ENCODE measurements at regions not wholly inside any gene's neighbourhood (a gene's known extent, or its start where the extent isn't known, plus 50 kb on each side); places are given as distances from the start of the nearest gene placed in this dataset.

DNA sequence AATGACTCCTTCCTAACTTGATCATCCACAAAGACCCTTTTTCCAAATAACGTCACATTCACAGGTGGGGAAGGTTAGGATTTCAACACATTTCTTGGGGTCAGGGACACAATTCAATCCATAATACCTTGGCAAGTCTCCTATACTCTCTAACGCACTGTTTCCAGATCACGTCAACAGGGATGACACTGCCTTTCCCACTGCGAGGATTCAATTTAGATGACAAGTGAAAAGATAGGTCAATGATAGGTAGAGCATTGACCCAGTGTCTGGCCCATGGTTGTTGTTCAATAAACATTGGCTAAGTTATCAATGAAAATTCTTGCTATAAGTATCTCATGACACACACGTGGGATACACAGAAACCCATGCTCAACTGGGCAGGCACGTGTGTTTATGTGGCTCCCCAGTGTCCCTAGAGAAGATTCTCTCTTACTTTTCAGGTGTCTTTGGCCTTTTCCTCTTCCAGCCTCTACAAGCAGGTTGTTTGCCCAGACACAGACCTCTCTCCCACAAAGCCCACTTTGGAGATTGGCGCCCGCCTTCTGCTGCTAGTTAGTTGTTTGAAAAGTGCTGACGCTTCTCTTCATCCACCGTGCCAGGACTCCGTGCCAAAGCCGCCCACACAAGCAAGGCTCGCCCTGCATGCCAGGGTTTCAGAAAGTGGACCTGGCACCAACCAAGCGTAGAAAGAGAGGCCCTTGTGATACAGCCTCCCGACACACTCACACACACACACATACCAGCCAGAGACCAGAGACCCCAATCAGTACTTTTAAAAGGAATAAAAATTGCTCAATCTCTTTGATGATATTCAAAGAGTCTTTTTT, 594.5 kb downstream of the BNC2 start:
- no peaks in the 10 kb centered on the region for H3K27me3 Mint-ChIP-seq (ENCODE audit: unreplicated experiment)
- H3K36me3 Mint-ChIP-seq (ENCODE audit: unreplicated experiment), result no peaks in the 10 kb centered on the region
- H3K9me3 Mint-ChIP-seq (ENCODE audit: unreplicated experiment), result no peaks in the 10 kb centered on the region
- no peak overlapping the region for H3K27ac Mint-ChIP-seq (ENCODE audit: unreplicated experiment)
- TF ChIP-seq, protein P1, sequence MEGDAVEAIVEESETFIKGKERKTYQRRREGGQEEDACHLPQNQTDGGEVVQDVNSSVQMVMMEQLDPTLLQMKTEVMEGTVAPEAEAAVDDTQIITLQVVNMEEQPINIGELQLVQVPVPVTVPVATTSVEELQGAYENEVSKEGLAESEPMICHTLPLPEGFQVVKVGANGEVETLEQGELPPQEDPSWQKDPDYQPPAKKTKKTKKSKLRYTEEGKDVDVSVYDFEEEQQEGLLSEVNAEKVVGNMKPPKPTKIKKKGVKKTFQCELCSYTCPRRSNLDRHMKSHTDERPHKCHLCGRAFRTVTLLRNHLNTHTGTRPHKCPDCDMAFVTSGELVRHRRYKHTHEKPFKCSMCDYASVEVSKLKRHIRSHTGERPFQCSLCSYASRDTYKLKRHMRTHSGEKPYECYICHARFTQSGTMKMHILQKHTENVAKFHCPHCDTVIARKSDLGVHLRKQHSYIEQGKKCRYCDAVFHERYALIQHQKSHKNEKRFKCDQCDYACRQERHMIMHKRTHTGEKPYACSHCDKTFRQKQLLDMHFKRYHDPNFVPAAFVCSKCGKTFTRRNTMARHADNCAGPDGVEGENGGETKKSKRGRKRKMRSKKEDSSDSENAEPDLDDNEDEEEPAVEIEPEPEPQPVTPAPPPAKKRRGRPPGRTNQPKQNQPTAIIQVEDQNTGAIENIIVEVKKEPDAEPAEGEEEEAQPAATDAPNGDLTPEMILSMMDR (IDR thresholded peaks at IDR 0.05), result no peak
- H3K4me1 Mint-ChIP-seq (ENCODE audit: unreplicated experiment), result peaks cover 4% of the 10 kb centered on the region
- no peak overlapping the region for H3K4me3 Mint-ChIP-seq (ENCODE audit: unreplicated experiment)
- no peak for DNase-seq (ENCODE audit: extremely low spot score, unreplicated experiment)

DNA sequence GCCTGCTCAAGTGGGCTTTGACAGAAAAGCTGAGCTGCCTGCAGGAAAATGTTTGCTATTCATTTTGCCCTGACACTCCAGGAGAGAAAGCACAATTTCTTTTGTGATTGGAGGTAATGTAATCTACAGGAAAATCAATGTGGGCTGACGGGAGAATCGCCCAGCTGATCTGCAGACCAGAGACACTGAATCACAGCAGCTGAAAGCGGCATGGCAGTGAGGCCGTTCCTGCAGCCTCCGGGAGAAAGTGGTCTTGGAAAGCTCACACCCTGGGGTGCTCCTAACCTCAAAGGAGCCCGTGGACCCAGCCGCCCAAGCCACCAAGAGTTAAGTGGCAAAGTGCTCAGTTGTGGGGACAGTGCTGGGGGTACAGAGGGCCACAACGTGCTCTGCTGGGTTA, 593.6 kb downstream of the BNC2 start:
- H3K4me3 Mint-ChIP-seq (ENCODE audit: unreplicated experiment), result no peak overlapping the region
- H3K27ac Mint-ChIP-seq (ENCODE audit: unreplicated experiment), result no peak overlapping the region
- H3K9me3 Mint-ChIP-seq (ENCODE audit: unreplicated experiment), result no peaks in the 10 kb centered on the region

GRCh38 chr9:16277471-16277960, 593.0 kb downstream of the BNC2 start:
- DNase-seq (ENCODE audit: extremely low spot score, unreplicated experiment), result no peak

More for the DNA sequence above, 593.6 kb downstream of the BNC2 start:
- H3K27me3 Mint-ChIP-seq (ENCODE audit: unreplicated experiment), result no peaks in the 10 kb centered on the region
- H3K36me3 Mint-ChIP-seq (ENCODE audit: unreplicated experiment), result no peaks in the 10 kb centered on the region
- TF ChIP-seq, protein P1 (IDR thresholded peaks at IDR 0.05), result no peak
- DNase-seq (ENCODE audit: extremely low spot score, unreplicated experiment), result no peak
- H3K4me1 Mint-ChIP-seq (ENCODE audit: unreplicated experiment), result peaks cover 4% of the 10 kb centered on the region

DNA sequence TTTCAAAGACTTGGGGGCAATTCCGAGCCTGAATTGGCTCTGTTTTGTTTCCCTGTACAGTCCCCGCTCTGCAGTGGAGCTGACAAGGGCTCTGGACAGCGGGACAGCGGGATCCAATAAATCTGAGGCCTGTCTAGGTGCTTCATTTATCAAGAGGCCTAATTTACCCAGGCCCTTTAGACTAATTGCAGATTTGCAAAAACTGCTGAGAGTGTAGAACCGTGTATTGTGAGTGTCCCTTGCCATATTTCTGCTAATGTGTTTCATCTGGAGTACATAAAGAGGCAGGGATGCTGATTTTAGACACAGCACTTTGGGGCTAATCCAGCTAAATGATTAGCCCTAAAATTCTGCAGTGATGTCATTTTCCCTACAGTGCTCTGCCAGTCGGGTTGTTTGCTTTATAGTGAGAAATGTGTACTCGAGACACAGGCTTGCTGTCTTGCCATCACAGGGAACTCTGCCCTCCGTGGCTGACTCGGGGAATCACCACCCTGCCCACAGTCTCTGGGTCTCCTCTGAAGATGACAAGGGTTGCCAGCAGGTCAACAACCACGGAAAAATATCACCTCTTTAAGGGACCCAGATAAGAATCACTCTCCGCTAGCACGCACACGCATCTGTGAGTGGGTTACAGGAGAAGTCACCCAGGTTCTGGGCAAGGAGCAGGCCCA, 592.0 kb downstream of the BNC2 start:
- H3K27me3 Mint-ChIP-seq (ENCODE audit: unreplicated experiment), result no peaks in the 10 kb centered on the region
- peaks cover 10% of the 10 kb centered on the region for H3K4me1 Mint-ChIP-seq (ENCODE audit: unreplicated experiment)
- TF ChIP-seq, protein P1 (IDR thresholded peaks at IDR 0.05), result no peak
- no peak overlapping the region for H3K4me3 Mint-ChIP-seq (ENCODE audit: unreplicated experiment)
- DNase-seq (ENCODE audit: extremely low spot score, unreplicated experiment), result no peak
- H3K9me3 Mint-ChIP-seq (ENCODE audit: unreplicated experiment), result no peaks in the 10 kb centered on the region
- no peak overlapping the region for H3K27ac Mint-ChIP-seq (ENCODE audit: unreplicated experiment)
- H3K36me3 Mint-ChIP-seq (ENCODE audit: unreplicated experiment), result no peaks in the 10 kb centered on the region

More at GRCh38 chr9:16277471-16277960, 593.0 kb downstream of the BNC2 start:
- TF ChIP-seq, protein P1 (IDR thresholded peaks at IDR 0.05), result no peak
- Mint-ChIP-seq H3K9me3 (ENCODE audit: unreplicated experiment) (no peaks in the 10 kb centered on the region), H3K36me3 (ENCODE audit: unreplicated experiment) (no peaks in the 10 kb centered on the region), H3K27me3 (ENCODE audit: unreplicated experiment) (no peaks in the 10 kb centered on the region), H3K4me3 (ENCODE audit: unreplicated experiment) (no peak overlapping the region), H3K4me1 (ENCODE audit: unreplicated experiment) (peaks cover 10% of the 10 kb centered on the region), H3K27ac (ENCODE audit: unreplicated experiment) (no peak overlapping the region)

DNA sequence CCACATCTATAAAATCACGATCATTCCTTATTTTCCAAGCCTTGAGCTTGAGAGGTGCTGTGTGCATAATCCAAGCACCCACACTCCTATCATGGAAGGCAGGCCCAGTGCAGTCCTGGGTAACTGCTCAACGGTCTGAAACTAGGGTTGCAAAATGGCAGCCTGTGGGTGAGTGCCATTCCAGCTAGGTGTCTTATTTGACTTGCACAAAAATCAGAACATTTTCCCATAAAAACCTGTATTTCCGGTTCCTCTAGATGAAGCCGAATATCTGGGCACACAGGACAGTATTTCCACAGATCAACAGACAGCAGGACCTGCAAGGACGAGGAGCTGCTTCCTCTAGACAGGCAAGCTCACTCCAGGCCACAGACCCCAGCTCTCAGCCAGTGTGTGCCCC, 588.8 kb downstream of the BNC2 start:
- peaks cover 4% of the 10 kb centered on the region for H3K9me3 Mint-ChIP-seq (ENCODE audit: unreplicated experiment)
- H3K36me3 Mint-ChIP-seq (ENCODE audit: unreplicated experiment), result no peaks in the 10 kb centered on the region
- H3K27me3 Mint-ChIP-seq (ENCODE audit: unreplicated experiment), result no peaks in the 10 kb centered on the region
- no peak overlapping the region for H3K27ac Mint-ChIP-seq (ENCODE audit: unreplicated experiment)
- peaks cover 10% of the 10 kb centered on the region for H3K4me1 Mint-ChIP-seq (ENCODE audit: unreplicated experiment)
- H3K4me3 Mint-ChIP-seq (ENCODE audit: unreplicated experiment), result no peak overlapping the region
- TF ChIP-seq, protein P1 (IDR thresholded peaks at IDR 0.05), result no peak
- DNase-seq (ENCODE audit: extremely low spot score, unreplicated experiment), result no peak

Measured in osteocyte (in vitro differentiated cells).